ENCODE measurements at regions not wholly inside any gene's neighbourhood (a gene's known extent, or its start where the extent isn't known, plus 50 kb on each side); places are given as distances from the start of the nearest gene placed in this dataset.
A peak's percentile ranks its signal among the peaks of the same experiment; 100 is the strongest.

- ATAC-seq, result no peak
- no peak for TF ChIP-seq ISL1 (CRISPR knock-in tag; IDR thresholded peaks at IDR 0.05)
- TF ChIP-seq TSHZ2 (CRISPR knock-in tag; IDR thresholded peaks at IDR 0.05), result no peak
- no peak for TF ChIP-seq ZNF565 (CRISPR knock-in tag; conservative IDR thresholded peaks at IDR 0.05; ENCODE audit: low read depth)
- TF ChIP-seq CSDC2 (CRISPR knock-in tag; IDR thresholded peaks at IDR 0.05), result no peak
- no peak for TF ChIP-seq TCF4 (CRISPR knock-in tag; IDR thresholded peaks at IDR 0.05; ENCODE audit: borderline replicate concordance)
- no peak for TF ChIP-seq PPARA (CRISPR knock-in tag; IDR thresholded peaks at IDR 0.05; ENCODE audit: borderline replicate concordance)
- no peak for TF ChIP-seq TOX (CRISPR knock-in tag; IDR thresholded peaks at IDR 0.05; ENCODE audit: borderline replicate concordance)
- no peak for TF ChIP-seq ZFP3 (CRISPR knock-in tag; IDR thresholded peaks at IDR 0.05)
- TF ChIP-seq SNAI2 (CRISPR knock-in tag; IDR thresholded peaks at IDR 0.05), result no peak
- no peak for TF ChIP-seq OSR1 (CRISPR knock-in tag; IDR thresholded peaks at IDR 0.05)
Observed at GRCh38 chr7:119748991-119749390, 524.0 kb upstream of the KCND2 start.

- ATAC-seq, result no peak
- TF ChIP-seq RARB (CRISPR knock-in tag; IDR thresholded peaks at IDR 0.05) (no peak), CSDC2 (CRISPR knock-in tag; IDR thresholded peaks at IDR 0.05) (no peak), TOX (CRISPR knock-in tag; IDR thresholded peaks at IDR 0.05; ENCODE audit: borderline replicate concordance) (no peak), BACH2 (CRISPR knock-in tag; IDR thresholded peaks at IDR 0.05; ENCODE audit: borderline replicate concordance) (no peak), ZFP3 (CRISPR knock-in tag; IDR thresholded peaks at IDR 0.05) (no peak), ZNF565 (CRISPR knock-in tag; conservative IDR thresholded peaks at IDR 0.05; ENCODE audit: low read depth) (no peak), ZFP30 (CRISPR knock-in tag; IDR thresholded peaks at IDR 0.05) (no peak), ZNF70 (CRISPR knock-in tag; IDR thresholded peaks at IDR 0.05) (no peak)
- TF ChIP-seq, protein P1, sequence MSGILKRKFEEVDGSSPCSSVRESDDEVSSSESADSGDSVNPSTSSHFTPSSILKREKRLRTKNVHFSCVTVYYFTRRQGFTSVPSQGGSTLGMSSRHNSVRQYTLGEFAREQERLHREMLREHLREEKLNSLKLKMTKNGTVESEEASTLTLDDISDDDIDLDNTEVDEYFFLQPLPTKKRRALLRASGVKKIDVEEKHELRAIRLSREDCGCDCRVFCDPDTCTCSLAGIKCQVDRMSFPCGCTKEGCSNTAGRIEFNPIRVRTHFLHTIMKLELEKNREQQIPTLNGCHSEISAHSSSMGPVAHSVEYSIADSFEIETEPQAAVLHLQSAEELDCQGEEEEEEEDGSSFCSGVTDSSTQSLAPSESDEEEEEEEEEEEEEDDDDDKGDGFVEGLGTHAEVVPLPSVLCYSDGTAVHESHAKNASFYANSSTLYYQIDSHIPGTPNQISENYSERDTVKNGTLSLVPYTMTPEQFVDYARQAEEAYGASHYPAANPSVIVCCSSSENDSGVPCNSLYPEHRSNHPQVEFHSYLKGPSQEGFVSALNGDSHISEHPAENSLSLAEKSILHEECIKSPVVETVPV (CRISPR knock-in tag; IDR thresholded peaks at IDR 0.05), result no peak
Observed at GRCh38 chr7:119756687-119757086, 516.3 kb upstream of the KCND2 start.

- ATAC-seq, result peak; percentile 27; the same call in 2 of the 3 replicates
- TF ChIP-seq ZNF565 (CRISPR knock-in tag; conservative IDR thresholded peaks at IDR 0.05; ENCODE audit: low read depth) (no peak), CSDC2 (CRISPR knock-in tag; IDR thresholded peaks at IDR 0.05) (no peak), SNAI2 (CRISPR knock-in tag; IDR thresholded peaks at IDR 0.05) (no peak), GLIS3 (CRISPR knock-in tag; IDR thresholded peaks at IDR 0.05) (no peak), ZNF70 (CRISPR knock-in tag; IDR thresholded peaks at IDR 0.05) (no peak), POU6F1 (CRISPR knock-in tag; IDR thresholded peaks at IDR 0.05; ENCODE audit: borderline replicate concordance, low read depth) (no peak)
Observed at GRCh38 chr7:119758254-119758653, 514.7 kb upstream of the KCND2 start.

GRCh38 chr7:119761776-119762175, 511.2 kb upstream of the KCND2 start:
- no peak for ATAC-seq
- no peak for TF ChIP-seq ISL1 (CRISPR knock-in tag; IDR thresholded peaks at IDR 0.05)
- TF ChIP-seq, protein P2, sequence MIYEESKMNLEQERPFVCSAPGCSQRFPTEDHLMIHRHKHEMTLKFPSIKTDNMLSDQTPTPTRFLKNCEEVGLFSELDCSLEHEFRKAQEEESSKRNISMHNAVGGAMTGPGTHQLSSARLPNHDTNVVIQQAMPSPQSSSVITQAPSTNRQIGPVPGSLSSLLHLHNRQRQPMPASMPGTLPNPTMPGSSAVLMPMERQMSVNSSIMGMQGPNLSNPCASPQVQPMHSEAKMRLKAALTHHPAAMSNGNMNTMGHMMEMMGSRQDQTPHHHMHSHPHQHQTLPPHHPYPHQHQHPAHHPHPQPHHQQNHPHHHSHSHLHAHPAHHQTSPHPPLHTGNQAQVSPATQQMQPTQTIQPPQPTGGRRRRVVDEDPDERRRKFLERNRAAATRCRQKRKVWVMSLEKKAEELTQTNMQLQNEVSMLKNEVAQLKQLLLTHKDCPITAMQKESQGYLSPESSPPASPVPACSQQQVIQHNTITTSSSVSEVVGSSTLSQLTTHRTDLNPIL (CRISPR knock-in tag; IDR thresholded peaks at IDR 0.05; ENCODE audit: low read depth), result no peak
- TF ChIP-seq CSDC2 (CRISPR knock-in tag; IDR thresholded peaks at IDR 0.05), result no peak
- TF ChIP-seq PPARA (CRISPR knock-in tag; IDR thresholded peaks at IDR 0.05; ENCODE audit: borderline replicate concordance), result no peak
- TF ChIP-seq ZFP3 (CRISPR knock-in tag; IDR thresholded peaks at IDR 0.05), result no peak
- no peak for TF ChIP-seq POU6F1 (CRISPR knock-in tag; IDR thresholded peaks at IDR 0.05; ENCODE audit: borderline replicate concordance, low read depth)
- TF ChIP-seq, protein P1 (CRISPR knock-in tag; IDR thresholded peaks at IDR 0.05), result no peak
- TF ChIP-seq GLIS3 (CRISPR knock-in tag; IDR thresholded peaks at IDR 0.05), result no peak
- TF ChIP-seq SNAI2 (CRISPR knock-in tag; IDR thresholded peaks at IDR 0.05), result no peak
- TF ChIP-seq ZC3H10 (CRISPR knock-in tag; IDR thresholded peaks at IDR 0.05), result no peak
- no peak for TF ChIP-seq TCF4 (CRISPR knock-in tag; IDR thresholded peaks at IDR 0.05; ENCODE audit: borderline replicate concordance)
- no peak for TF ChIP-seq BACH2 (CRISPR knock-in tag; IDR thresholded peaks at IDR 0.05; ENCODE audit: borderline replicate concordance)
- TF ChIP-seq OSR1 (CRISPR knock-in tag; IDR thresholded peaks at IDR 0.05), result no peak
- TF ChIP-seq ZNF70 (CRISPR knock-in tag; IDR thresholded peaks at IDR 0.05), result no peak

Measured in SK-N-SH treated with all-trans-retinoic acid at 6 μM for 48 hours (cell line).